Caco-2 (cell line): ENCODE measurements at regions not wholly inside any gene's neighbourhood (a gene's known extent, or its start where the extent isn't known, plus 50 kb on each side); places are given as distances from the start of the nearest gene placed in this dataset.

Experiments
- BruUV-seq: library from RNA; stranded (reverse); fragments of 400-500 nt; replicated peaks from 2 replicates; lab custom pipeline; 2021; lab: Mats Ljungman, UMichigan
- CTCF ChIA-PET: fragments of 300-600 bp; sonication (Branson Sonifier 250); formaldehyde crosslinking; loops from one replicate; lab custom pipeline; 2022; ENCODE audit warnings: antibody characterized with exemption; lab: Charles Lee
- POLR2A ChIA-PET: fragments of 300-600 bp; sonication (Branson Sonifier 250); formaldehyde crosslinking; loops from one replicate; lab custom pipeline; 2022; ENCODE audit warnings: antibody characterized with exemption; lab: Charles Lee
- DNase-seq, 2 experiments: peaks; one replicate each; pipeline versions ENCODE4 v3.0.0 to v3.0.0-alpha.2; 2020 to 2022
- H3K27me3 ChIP-seq: replicated peaks from 2 replicates; pipeline ENCODE4 v1.6.0; 2011; ENCODE audit warnings: low read length; ENCODE audit not compliant: control insufficient read depth, insufficient read depth
- H3K36me3 ChIP-seq: 2 replicates; pipeline ENCODE4 v1.5.1; 2011; ENCODE audit warnings: low read length; ENCODE audit not compliant: control insufficient read depth, insufficient read depth
- H3K4me1 ChIP-seq: fragments of 250-450 bp; sonication (Bioruptor Pico); 2 replicates; pipeline ENCODE4 v1.5.1; 2020; ENCODE audit warnings: mild to moderate bottlenecking
- H3K4me3 ChIP-seq: 2 replicates; pipeline ENCODE4 v1.5.1; 2011; ENCODE audit warnings: low read depth, mild to moderate bottlenecking, control low read depth, low read length
- H3K9me3 ChIP-seq: fragments of 250-450 bp; sonication (Bioruptor Pico); 2 replicates; pipeline ENCODE4 v1.5.1; 2020; ENCODE audit warnings: mild to moderate bottlenecking, moderate library complexity
- H3K27ac Mint-ChIP-seq: one replicate; pipeline ENCODE4 v1.8.0; 2022; ENCODE audit warnings: mixed read lengths; ENCODE audit not compliant: unreplicated experiment
- H3K27me3 Mint-ChIP-seq: one replicate; pipeline ENCODE4 v1.8.0; 2022; ENCODE audit warnings: mixed read lengths; ENCODE audit not compliant: insufficient read depth, unreplicated experiment
- H3K36me3 Mint-ChIP-seq: one replicate; pipeline ENCODE4 v1.8.0; 2022; ENCODE audit warnings: mild to moderate bottlenecking, mixed read lengths; ENCODE audit not compliant: insufficient read depth, unreplicated experiment
- H3K4me1 Mint-ChIP-seq: one replicate; pipeline ENCODE4 v1.8.0; 2022; ENCODE audit warnings: low read depth, mixed read lengths; ENCODE audit not compliant: unreplicated experiment
- H3K4me3 Mint-ChIP-seq: one replicate; pipeline ENCODE4 v1.8.0; 2022; ENCODE audit warnings: mild to moderate bottlenecking, moderate library complexity, mixed read lengths; ENCODE audit not compliant: unreplicated experiment
- H3K9me3 Mint-ChIP-seq: one replicate; pipeline ENCODE4 v1.8.0; 2022; ENCODE audit warnings: mixed read lengths; ENCODE audit not compliant: unreplicated experiment
- CTCF ChIP-seq, 2 experiments: fragments of 200-600 bp in 1 of 2; IDR thresholded peaks; 1 replicate in 1 of 2; 2 replicates in 1 of 2; pipeline versions ENCODE4 v1.5.1 to v1.8.0; 2011 to 2022; ENCODE audit warnings: antibody characterized with exemption in 1 of 2, control low read depth in 1 of 2, inconsistent platforms in 1 of 2, low read depth in 1 of 2, low read length in 1 of 2, mild to moderate bottlenecking in 1 of 2, moderate library complexity in 1 of 2; ENCODE audit not compliant: insufficient read depth in 1 of 2, severe bottlenecking in 1 of 2, unreplicated experiment in 1 of 2
- intact Hi-C: fragments of 100-400 bp; cut with micrococcal nuclease; formaldehyde crosslinking; loops from one replicate; pipeline ENCODE4 v1.10.0; 2022; ENCODE audit not compliant: unreplicated experiment

- Histone ChIP-seq H3K27me3 (no peaks in the 10 kb centered on the region), H3K4me1 (no peaks in the 10 kb centered on the region), H3K4me3 (no peak overlapping the region), H3K36me3 (no peaks in the 10 kb centered on the region), H3K9me3 (0 out of 2 replicates have a peak, but pooled peaks cover 3% of the 10 kb centered on the region)
- Mint-ChIP-seq H3K9me3 (peaks cover 9% of the 10 kb centered on the region), H3K27me3 (no peaks in the 10 kb centered on the region), H3K4me3 (no peak overlapping the region), H3K4me1 (no peaks in the 10 kb centered on the region), H3K36me3 (no peaks in the 10 kb centered on the region), H3K27ac (no peak overlapping the region)
- POLR2A ChIA-PET, result no interaction called here
- CTCF ChIA-PET, result no interaction called here
- DNase-seq, result no peak
- BruUV-seq, result no TSS peak
- no peak for TF ChIP-seq CTCF (IDR thresholded peaks at IDR 0.05; ENCODE audit: insufficient read depth in 1 of 2, low read depth in 1 of 2, low read length in 1 of 2, severe bottlenecking in 1 of 2, unreplicated experiment in 1 of 2)
- intact Hi-C loops, result no loop called here
Observed at GRCh38 chr3:148615382-148615781, 82.3 kb upstream of the AGTR1 start.

- H3K27me3 ChIP-seq, result no peaks in the 10 kb centered on the region
- Mint-ChIP-seq H3K27me3 (no peaks in the 10 kb centered on the region), H3K27ac (no peak overlapping the region), H3K9me3 (no peaks in the 10 kb centered on the region), H3K4me1 (peaks cover 7% of the 10 kb centered on the region), H3K4me3 (no peak overlapping the region), H3K36me3 (no peaks in the 10 kb centered on the region)
- intact Hi-C loops, result no loop called here
- H3K36me3 ChIP-seq, result no peaks in the 10 kb centered on the region
- H3K4me1 ChIP-seq, result no peaks in the 10 kb centered on the region
- no peak for DNase-seq
- BruUV-seq, result no TSS peak
- ChIA-PET CTCF (no interaction called here), POLR2A (no interaction called here)
- TF ChIP-seq CTCF (IDR thresholded peaks at IDR 0.05; ENCODE audit: insufficient read depth in 1 of 2, low read depth in 1 of 2, low read length in 1 of 2, severe bottlenecking in 1 of 2, unreplicated experiment in 1 of 2), result no peak
- H3K9me3 ChIP-seq, result no peaks in the 10 kb centered on the region
- no peak overlapping the region for H3K4me3 ChIP-seq
Observed at GRCh38 chr3:148625095-148625736, 72.5 kb upstream of the AGTR1 start.

GRCh38 chr3:148625991-148626390 lies 71.7 kb upstream of the AGTR1 start:
- no TSS peak for BruUV-seq
- POLR2A ChIA-PET, result no interaction called here
- H3K4me3 Mint-ChIP-seq, result no peak overlapping the region

More at GRCh38 chr3:148625991-148626390, 71.7 kb upstream of the AGTR1 start:
- Histone ChIP-seq H3K4me3 (no peak overlapping the region), H3K36me3 (no peaks in the 10 kb centered on the region), H3K27me3 (no peaks in the 10 kb centered on the region), H3K4me1 (peaks cover 4% of the 10 kb centered on the region; the same call in 1 of the 2 replicates), H3K9me3 (no peaks in the 10 kb centered on the region)
- no peaks in the 10 kb centered on the region for H3K36me3 Mint-ChIP-seq
- H3K4me1 Mint-ChIP-seq, result peaks cover 7% of the 10 kb centered on the region
- no peak for DNase-seq
- H3K9me3 Mint-ChIP-seq, result no peaks in the 10 kb centered on the region
- H3K27me3 Mint-ChIP-seq, result no peaks in the 10 kb centered on the region
- CTCF ChIA-PET, result no interaction called here
- intact Hi-C loops, result no loop called here
- no peak for TF ChIP-seq CTCF (IDR thresholded peaks at IDR 0.05; ENCODE audit: insufficient read depth in 1 of 2, low read depth in 1 of 2, low read length in 1 of 2, severe bottlenecking in 1 of 2, unreplicated experiment in 1 of 2)
- H3K27ac Mint-ChIP-seq, result no peak overlapping the region
